Chondrocyte (in vitro differentiated cells): ENCODE measurements at regions not wholly inside any gene's neighbourhood (a gene's known extent, or its start where the extent isn't known, plus 50 kb on each side); places are given as distances from the start of the nearest gene placed in this dataset.

ENCODE experiments used
- DNase-seq: peaks from one replicate; pipeline ENCODE4 v3.0.0; 2021; ENCODE audit warnings: mixed read lengths, low spot score
- H3K27ac Mint-ChIP-seq: one replicate; pipeline ENCODE4 v1.8.0; 2021; ENCODE audit warnings: mild to moderate bottlenecking, moderate library complexity, mixed read lengths; ENCODE audit not compliant: unreplicated experiment
- H3K27me3 Mint-ChIP-seq: 2 replicates; pipeline ENCODE4 v1.8.0; 2021; ENCODE audit warnings: low read depth, mixed read lengths
- H3K36me3 Mint-ChIP-seq: 2 replicates; pipeline ENCODE4 v1.8.0; 2021; ENCODE audit warnings: low read depth, mixed read lengths
- H3K4me1 Mint-ChIP-seq: 2 replicates; pipeline ENCODE4 v1.8.0; 2021; ENCODE audit warnings: low read depth, mild to moderate bottlenecking, mixed read lengths
- H3K4me3 Mint-ChIP-seq: one replicate; pipeline ENCODE4 v1.8.0; 2021; ENCODE audit warnings: mild to moderate bottlenecking, moderate library complexity, mixed read lengths; ENCODE audit not compliant: unreplicated experiment
- H3K9me3 Mint-ChIP-seq: 2 replicates; pipeline ENCODE4 v1.8.0; 2021; ENCODE audit warnings: low read depth, mixed read lengths
- CTCF ChIP-seq: fragments of 200-600 bp; sonication (generic); IDR thresholded peaks from 2 replicates; pipeline ENCODE4 v1.5.0; 2021; ENCODE audit warnings: antibody characterized with exemption, mild to moderate bottlenecking, moderate library complexity

- Mint-ChIP-seq H3K27ac (no peak overlapping the region), H3K27me3 (no peaks in the 10 kb centered on the region), H3K36me3 (no peaks in the 10 kb centered on the region), H3K9me3 (peaks cover 2% of the 10 kb centered on the region), H3K4me1 (peaks cover under 1% of the 10 kb centered on the region), H3K4me3 (no peak overlapping the region)
- no peak for DNase-seq
- no peak for TF ChIP-seq CTCF
These were observed 444.3 kb upstream of the ATP11B start for GRCh38 chr3:182349051-182349450.

- DNase-seq, result no peak
- Mint-ChIP-seq H3K4me1 (peaks cover 5% of the 10 kb centered on the region), H3K4me3 (no peak overlapping the region), H3K27me3 (no peaks in the 10 kb centered on the region), H3K36me3 (no peaks in the 10 kb centered on the region), H3K9me3 (peaks cover 2% of the 10 kb centered on the region), H3K27ac (no peak overlapping the region)
- TF ChIP-seq CTCF, result no peak
These were observed 443.3 kb upstream of the ATP11B start for GRCh38 chr3:182349951-182350517.

- peaks cover 2% of the 10 kb centered on the region for H3K9me3 Mint-ChIP-seq
- peak overlapping the region; percentile 50 for H3K27ac Mint-ChIP-seq
- H3K4me1 Mint-ChIP-seq, result peaks cover 28% of the 10 kb centered on the region
- DNase-seq, result peak; percentile 30
- no peaks in the 10 kb centered on the region for H3K27me3 Mint-ChIP-seq
- H3K4me3 Mint-ChIP-seq, result no peak overlapping the region
- no peaks in the 10 kb centered on the region for H3K36me3 Mint-ChIP-seq
- TF ChIP-seq CTCF, result no peak
These were observed 435.4 kb upstream of the ATP11B start for GRCh38 chr3:182357928-182358327.

- no peak overlapping the region for H3K4me3 Mint-ChIP-seq
- H3K9me3 Mint-ChIP-seq, result peaks cover 6% of the 10 kb centered on the region
- peaks cover 16% of the 10 kb centered on the region for H3K4me1 Mint-ChIP-seq
- no peak overlapping the region for H3K27ac Mint-ChIP-seq
- no peaks in the 10 kb centered on the region for H3K36me3 Mint-ChIP-seq
- TF ChIP-seq CTCF, result no peak
- DNase-seq, result peak; percentile 36
- no peaks in the 10 kb centered on the region for H3K27me3 Mint-ChIP-seq
These were observed 429.0 kb upstream of the ATP11B start for GRCh38 chr3:182364323-182364722.

- H3K9me3 Mint-ChIP-seq, result peaks cover 6% of the 10 kb centered on the region
- no peaks in the 10 kb centered on the region for H3K36me3 Mint-ChIP-seq
- H3K27me3 Mint-ChIP-seq, result no peaks in the 10 kb centered on the region
- peak overlapping the region; percentile 70 for H3K27ac Mint-ChIP-seq
- H3K4me3 Mint-ChIP-seq, result peak overlapping the region; percentile 26
- TF ChIP-seq CTCF, result no peak
- DNase-seq, result no peak
- H3K4me1 Mint-ChIP-seq, result peaks cover 16% of the 10 kb centered on the region
These were observed 428.3 kb upstream of the ATP11B start for GRCh38 chr3:182364723-182365650.
